ENCODE measurements at regions not wholly inside any gene's neighbourhood (a gene's known extent, or its start where the extent isn't known, plus 50 kb on each side); places are given as distances from the start of the nearest gene placed in this dataset.
A peak's percentile ranks its signal among the peaks of the same experiment; 100 is the strongest.

DNA sequence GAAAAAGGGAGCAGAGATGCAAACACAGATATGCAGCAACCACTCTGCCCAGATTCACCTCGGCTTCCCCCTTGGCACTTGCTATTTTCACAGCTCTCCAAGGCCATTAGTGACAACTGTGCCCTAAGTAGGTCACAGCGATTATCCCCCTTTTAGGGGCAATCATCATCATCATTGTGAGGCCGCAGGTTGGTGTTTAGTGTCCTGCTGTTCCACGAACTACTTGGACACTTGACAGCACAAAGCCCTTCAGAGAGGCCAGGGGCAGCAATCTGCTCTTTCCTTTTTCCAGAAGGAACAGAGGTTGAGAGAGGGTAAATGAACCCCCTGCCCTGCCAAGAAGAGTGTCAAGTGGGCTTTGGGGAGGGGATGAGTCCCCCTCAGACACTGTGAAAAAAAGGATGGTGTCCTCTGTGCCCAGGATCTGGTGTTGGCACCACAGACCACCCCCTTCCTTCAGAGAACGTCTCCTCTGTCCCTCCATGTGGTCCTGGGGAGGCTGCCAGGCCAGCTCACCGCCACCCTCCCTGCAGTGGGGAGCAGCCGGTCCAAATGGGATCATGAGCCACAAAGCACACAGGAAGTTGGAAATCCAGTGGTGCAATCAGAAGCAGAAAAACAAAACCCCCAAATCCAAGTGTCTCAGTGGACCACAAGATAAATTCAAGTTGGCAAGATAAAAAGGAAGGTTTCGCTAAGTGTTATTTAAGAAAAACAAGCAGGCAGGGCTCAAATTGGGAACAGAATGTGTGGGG, 78.4 kb upstream of the MED9 start:
- DNase-seq = no peak

DNA sequence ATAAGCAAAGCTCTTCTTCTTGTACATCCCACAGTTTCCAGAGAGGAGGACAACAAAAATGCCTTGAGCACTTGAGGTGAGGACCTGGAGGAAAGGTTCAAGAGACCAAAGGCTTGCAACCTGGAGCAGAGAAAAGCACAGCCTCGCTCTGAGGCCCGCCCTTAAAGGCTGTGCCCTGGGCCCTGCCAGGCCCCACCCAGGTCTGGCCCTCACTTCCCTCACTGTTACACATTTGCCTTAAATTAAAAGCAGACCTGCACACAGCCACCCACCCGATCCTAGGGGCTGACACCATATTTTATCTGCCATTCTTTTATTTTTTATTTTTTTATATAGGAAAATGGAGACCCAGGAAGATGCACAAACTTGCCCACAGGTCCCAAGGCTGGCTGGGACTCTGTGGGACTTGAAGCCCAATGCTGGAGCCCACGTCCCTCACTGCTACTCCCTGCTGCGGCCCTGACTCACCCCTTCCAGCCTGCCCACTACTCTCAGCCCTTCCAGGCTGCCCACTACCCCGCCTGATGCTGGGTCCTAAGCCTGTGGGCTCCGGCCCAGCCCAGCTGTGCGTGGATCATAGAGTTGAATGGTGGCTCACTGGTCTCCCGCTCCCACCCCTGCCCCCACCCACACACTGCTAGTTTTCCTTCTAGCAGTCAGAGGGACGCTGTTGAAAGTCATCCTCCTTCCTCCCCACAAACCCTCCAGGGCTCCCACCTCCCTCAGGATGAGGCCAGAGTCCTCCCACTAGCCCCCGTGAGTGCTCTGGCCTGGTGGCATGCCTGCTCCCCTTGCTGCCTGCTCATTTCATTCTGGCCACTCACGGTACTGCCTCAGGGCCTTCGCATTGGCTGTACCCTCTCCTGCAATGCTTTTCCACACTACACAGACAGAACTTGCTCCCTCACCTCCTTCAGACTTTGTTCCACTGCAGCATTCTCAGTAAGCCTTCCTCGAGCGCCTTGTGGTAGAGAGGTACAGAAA, 77.6 kb upstream of the MED9 start:
- DNase-seq = no peak

DNA sequence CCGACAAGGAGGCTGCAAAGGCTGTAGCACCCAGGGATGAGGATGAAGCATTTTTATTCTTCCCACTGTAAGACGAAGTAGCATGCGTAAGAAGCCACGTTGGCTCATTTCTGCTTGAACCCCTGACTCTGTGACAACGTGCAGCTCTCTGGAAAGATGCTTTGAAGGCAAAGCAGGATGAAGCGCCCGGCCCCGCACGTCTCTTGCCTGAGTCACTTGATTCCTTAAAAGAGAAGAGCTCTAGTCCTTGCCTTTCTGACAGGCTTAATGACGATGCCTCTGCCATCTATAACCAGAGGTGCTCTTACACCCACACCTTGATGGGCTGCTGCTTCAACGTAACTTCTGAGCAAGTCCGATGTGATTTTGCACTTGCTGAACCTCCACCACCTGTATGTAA, 76.7 kb upstream of the MED9 start:
- no peak for DNase-seq

DNA sequence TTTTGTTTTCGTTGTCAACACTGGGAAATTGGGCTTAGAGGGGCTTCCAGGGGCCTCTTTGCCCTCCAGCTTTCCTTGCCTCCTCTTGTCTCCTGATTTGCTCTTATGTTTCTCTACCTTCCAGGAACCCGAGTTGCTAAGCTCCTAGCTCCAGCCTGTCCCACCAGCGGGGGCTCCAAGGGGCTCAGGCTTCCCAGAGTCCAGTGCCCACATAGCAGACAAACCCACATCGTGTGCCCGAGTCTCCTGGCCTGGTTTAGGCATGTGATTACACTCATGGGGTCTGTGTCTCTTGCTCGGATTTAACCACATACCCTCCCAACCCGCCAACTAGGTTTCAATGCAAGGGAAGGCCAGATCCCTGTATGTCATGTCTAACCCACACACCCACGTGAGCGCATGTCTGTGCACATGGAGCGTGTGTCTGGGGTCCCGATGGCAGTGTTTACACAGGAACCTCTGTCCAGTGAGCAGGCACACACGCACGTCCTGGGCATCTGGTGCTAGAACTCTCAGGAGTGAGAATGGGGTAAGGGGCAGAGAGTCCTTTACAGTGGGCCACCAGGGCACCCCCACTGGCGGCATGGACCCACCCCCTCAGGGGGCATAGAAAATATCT, 76.1 kb upstream of the MED9 start:
- no peak for DNase-seq

DNA sequence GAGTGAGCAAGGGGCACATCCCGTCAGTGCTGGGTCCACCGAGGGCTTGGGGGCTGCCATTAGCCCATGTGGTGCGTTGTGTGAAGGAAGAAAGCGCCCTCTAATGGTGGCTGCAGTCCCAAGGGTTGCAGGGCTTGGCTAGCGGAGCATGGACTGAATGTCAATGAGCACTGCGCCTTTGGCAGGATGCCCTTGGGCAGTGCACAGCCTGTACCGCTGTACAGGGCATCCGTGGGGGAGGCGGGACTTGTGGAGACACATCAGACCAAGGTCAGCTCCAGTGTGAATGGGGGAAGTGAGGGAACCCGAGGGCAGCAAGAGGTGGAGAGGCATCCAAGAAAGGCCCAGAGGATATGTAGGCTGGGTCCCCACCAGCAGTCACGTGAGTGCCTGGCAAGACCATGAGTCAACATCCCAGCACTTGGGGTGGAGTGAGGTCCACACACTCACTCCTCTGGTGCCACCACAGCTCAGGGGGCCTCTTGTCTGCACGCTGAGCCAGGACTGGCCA, 75.5 kb upstream of the MED9 start:
- no peak for DNase-seq

DNA sequence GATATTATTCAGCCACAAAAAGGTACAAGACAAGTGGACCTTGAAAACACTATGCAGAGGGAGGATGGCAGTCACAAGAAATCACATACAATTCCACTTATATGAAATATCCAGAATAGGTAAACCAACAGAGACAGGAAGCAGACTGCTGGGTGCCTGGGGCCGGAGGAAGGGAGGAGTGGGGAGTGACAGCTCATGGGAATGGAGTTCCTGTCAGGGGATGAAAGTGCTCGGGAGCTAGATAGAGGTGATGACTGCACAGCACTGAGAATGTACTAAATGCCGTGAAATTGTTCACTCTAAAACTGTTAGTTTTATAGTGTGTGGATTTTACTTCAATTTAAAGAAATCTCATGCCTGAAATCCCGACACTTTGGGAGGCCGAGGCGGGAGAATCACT, 74.2 kb upstream of the MED9 start:
- DNase-seq = no peak

DNA sequence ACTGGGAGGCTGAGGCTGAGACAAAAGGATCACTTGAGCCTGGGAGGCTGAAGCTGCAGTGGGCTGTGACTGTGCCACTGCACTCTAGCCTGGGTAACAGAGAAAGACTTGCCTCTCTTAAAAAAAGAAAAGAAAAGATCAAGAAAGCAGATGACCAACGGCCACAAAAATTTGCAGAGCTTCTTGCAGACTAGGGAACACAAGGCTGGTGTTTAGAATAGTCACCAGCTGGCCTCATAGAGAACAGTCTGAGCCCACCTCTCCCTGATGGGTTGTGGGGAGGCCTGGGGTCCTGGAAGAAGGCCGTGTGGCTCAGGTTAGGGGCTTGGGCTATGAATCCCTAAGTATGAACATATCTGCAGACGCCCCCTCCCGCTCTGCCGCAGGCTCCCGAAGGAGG, 73.7 kb upstream of the MED9 start:
- no peak for DNase-seq

DNA sequence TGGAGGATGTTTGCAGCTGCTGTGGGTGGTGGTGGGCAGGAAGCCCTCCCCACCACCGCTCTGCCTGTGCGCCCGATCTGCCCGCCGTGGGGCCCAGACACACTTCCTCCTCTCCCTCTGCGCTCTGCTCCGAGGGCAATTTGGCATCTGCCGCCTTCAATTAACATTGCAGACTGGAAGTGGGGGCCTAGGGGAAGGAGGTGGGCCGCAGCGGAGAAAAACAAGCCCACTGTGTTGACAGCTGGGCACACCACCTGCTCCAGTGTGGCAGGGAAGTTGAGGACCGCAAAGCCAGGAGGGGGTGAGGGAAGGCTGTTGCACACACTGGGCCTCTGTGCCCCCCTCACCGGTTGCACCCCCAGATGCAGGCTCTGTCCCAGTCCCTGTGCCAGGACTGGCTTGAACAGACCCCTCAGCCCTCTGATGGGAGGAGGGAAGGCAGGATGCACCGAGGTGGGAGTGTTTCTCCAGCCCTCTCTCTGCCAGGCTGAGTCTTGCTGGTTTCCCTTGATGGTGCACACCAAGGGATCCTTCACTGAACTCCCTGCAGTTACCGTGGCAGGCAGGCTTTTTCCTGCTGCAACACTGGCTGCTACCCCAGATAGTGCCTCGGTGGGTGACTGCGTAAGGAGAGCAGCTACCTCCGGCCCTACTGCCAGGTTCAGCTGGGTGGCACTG, 72.8 kb upstream of the MED9 start:
- DNase-seq = peak; percentile 49 to 54

GRCh38 chr17:17405673-17406072, 71.1 kb upstream of the MED9 start:
- no peak for DNase-seq

- DNase-seq = no peak
These were observed 70.6 kb upstream of the MED9 start for GRCh38 chr17:17406225-17406624.

GRCh38 chr17:17408236-17408794, 68.5 kb upstream of the MED9 start:
- DNase-seq = no peak

DNA sequence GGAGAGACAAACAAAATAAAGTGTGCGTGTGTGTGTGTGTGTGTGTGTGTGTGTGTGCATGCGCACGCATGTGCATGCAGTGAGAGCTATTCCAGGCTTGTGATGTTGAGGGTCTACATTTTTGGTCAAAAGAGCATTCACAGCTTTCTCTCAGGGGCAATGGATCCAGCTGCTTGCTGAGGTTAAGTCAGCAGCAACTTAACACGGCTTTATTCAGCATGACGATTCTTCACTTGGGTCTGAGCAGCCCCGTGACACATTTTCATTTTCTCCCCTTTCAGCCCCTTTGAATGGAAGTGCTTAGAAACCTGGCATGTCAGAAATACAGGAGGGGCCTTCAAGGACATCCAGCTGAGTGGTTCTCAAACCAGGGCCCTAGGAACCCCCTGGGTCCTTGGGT, 66.4 kb upstream of the MED9 start:
- DNase-seq = no peak

DNA sequence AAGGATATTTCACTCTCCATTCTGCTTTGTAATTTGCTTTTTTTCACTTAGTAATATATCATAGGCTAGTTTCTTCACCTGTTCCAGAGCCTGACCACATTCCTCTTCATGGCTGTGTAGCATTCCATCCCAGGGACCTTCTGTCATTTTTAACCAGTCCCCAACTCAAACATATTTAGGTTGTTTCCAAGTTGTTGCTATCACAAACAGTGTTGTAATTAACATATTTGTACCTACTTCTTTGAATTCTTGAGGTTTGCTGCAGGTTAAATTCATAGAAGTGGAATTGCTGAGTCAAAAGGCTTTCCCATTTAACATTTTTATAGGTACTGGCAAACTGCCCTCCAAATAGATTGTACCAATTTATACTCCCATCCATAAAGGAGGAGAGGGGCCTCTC, 65.1 kb upstream of the MED9 start:
- DNase-seq = no peak

DNA sequence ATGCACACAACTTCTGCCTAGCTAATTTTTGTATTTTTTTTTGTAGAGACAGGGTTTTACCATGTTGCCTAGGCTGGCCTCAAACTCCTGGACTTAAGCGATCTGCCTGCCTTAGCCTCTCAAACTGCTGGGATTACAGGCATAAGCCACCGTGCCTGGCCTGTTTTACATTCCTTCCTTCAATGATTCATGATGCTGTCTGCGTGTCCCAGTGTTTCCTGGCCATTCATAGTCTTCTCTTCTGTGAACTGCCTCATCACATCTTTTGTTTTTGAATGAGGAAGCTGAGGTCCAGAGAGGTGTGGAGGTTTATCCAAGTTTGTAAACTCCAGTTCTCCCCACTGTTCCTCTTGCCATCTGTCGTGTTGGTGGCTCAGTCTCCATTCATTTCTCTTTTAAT, 64.5 kb upstream of the MED9 start:
- DNase-seq = no peak

DNA sequence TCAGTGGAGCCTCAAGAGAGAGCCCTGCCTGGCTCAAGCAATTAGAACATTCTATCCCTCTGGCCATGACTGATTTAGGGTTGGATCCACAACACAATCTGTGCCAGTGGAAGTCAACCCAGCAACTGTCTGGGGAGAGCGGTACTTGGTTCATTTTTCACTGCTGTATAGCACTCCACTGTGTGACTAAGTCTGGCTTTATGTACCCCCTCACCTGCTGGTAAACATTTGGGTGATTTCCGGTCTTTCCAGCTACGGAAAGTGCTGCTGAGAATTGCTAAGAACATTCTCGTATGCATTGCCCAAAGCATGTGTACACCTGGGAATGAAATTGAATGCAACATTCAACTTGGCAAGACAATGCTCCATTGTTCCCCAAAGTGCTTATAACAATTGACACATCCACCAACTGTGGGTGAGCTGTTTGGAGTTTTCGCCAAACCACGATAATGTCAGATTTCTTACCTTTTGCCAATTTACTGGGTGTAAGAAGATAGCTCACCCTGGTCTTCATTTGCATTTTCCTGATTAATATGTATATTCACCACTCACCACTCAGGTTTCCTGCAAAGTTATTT, 63.5 kb upstream of the MED9 start:
- DNase-seq = no peak

DNA sequence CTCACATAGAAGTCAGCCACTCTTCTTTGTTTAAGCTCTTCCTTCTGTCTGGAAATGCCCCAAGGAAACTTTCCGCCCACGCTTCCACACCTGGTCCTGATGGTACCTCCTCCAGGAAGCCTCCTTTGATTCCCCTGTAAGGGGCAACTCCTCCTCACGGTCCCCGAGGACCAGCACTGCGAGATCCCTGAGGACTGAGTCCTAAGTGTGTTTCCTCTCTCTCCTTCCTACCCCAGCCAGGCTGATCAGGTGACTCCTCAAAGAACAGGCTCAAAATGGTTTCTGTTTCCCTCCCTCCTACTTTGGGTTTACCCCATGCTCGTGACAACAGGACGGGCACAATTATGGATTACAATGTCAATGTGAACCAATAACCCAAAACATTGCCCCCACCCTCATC, 63.0 kb upstream of the MED9 start:
- no peak for DNase-seq

- no peak for DNase-seq
These were observed 62.4 kb upstream of the MED9 start for GRCh38 chr17:17414341-17414805.

GRCh38 chr17:17415006-17415405, 61.8 kb upstream of the MED9 start:
- DNase-seq = no peak

GRCh38 chr17:17416007-17416399, 60.8 kb upstream of the MED9 start:
- DNase-seq = peak; percentile 50 to 59

DNA sequence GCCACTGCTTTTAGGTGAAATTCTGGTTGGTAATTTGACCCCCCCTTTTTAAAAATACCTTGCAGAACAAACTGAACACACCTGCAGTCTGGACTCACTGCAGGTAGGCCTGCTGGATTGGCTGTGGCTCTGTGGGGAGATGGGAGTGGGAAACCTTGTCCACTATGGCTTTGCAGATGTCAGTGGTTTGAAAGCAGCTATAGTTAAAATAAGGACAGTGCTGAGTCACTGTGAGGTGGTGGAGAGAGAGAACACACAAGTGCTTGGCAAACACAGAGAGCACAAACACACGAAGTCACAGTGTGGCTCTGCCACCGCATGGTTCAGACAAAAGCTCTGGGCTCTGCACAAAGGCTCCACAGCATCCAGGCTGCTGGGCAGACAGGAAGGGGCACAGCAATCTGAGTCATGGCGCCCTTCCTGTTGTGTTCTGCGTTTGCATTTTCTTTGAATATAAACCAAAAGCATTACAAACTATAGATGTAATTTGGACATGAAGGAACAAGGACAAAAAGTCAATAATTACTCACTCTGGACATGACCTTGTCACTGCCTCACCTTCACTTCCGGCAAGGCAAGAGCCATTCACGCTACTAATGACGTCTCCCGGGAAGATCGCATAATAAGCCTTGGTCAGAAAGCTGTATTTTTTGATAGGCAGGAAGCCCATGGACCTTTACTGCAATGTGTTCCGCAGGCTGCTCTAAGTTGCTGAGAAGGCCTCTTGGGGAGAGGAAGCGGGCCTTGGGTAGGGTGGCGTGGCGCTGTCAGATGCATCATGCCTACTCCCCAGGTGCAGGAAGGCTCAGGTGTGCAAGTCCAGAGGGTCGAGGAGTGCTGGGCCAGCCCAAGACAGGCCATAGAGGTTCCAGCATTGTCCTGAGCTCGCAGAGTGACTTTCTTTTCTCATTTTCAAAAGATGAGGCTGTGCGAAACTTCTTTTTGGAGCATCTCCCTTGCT, 60.1 kb upstream of the MED9 start:
- DNase-seq = no peak

- no peak for DNase-seq
These were observed 59.0 kb upstream of the MED9 start for GRCh38 chr17:17417718-17418181.

Data from CD4-positive, alpha-beta T cell treated with Interleukin-4 for 1 hour (primary cell).